Osteoblast (primary cell): ENCODE measurements at regions not wholly inside any gene's neighbourhood (a gene's known extent, or its start where the extent isn't known, plus 50 kb on each side); places are given as distances from the start of the nearest gene placed in this dataset.
"Not testable (repeated sequence)": the region's sequence is repeated elsewhere in the genome, so short reads cannot be mapped to it uniquely, and the experiment has no call there.

Experiments used
- DNase-seq: peaks from one replicate; pipeline ENCODE4 v3.0.0; 2011; ENCODE audit warnings: low spot score, mixed read lengths; ENCODE audit not compliant: insufficient read length; ENCODE audit errors: missing footprints
- H2AFZ ChIP-seq: 2 replicates; pipeline ENCODE4 v1.6.0; 2011; ENCODE audit warnings: mild to moderate bottlenecking, low read length
- H3K27ac ChIP-seq: 2 replicates; pipeline ENCODE4 v1.5.1; 2011; ENCODE audit warnings: mild to moderate bottlenecking, low read depth, low read length, moderate library complexity
- H3K27me3 ChIP-seq: 2 replicates; pipeline ENCODE4 v1.6.0; 2012; ENCODE audit warnings: mild to moderate bottlenecking, control low read depth, inconsistent platforms, low read length, moderate library complexity; ENCODE audit not compliant: insufficient read depth
- H3K36me3 ChIP-seq: 2 replicates; pipeline ENCODE4 v1.5.1; 2011; ENCODE audit warnings: mild to moderate bottlenecking, low read length, control low read depth, moderate library complexity; ENCODE audit not compliant: insufficient read depth
- H3K4me1 ChIP-seq: 2 replicates; pipeline ENCODE4 v1.5.1; 2011; ENCODE audit warnings: mild to moderate bottlenecking, low read length, control low read depth, moderate library complexity; ENCODE audit not compliant: insufficient read depth
- H3K4me2 ChIP-seq: 2 replicates; pipeline ENCODE4 v1.6.0; 2011; ENCODE audit warnings: mild to moderate bottlenecking, low read length; ENCODE audit not compliant: insufficient read depth
- H3K4me3 ChIP-seq: fragments of 200-600 bp; sonication (generic); 3 replicates; pipeline ENCODE4 v1.5.1; 2012; ENCODE audit warnings: mild to moderate bottlenecking, low read length, inconsistent platforms; ENCODE audit not compliant: insufficient read depth
- H3K79me2 ChIP-seq: 2 replicates; pipeline ENCODE4 v1.6.0; 2012; ENCODE audit warnings: mild to moderate bottlenecking, low read length, control low read depth, inconsistent platforms; ENCODE audit not compliant: insufficient read depth
- H3K9me3 ChIP-seq: 2 replicates; pipeline ENCODE4 v1.5.1; 2011; ENCODE audit warnings: low read depth, low read length, control low read depth
- H4K20me1 ChIP-seq: 2 replicates; pipeline ENCODE4 v1.6.0; 2012; ENCODE audit warnings: mild to moderate bottlenecking, low read length, control low read depth; ENCODE audit not compliant: insufficient read depth
- TF ChIP-seq, protein P1 (sequence below): IDR thresholded peaks from 2 replicates; pipeline ENCODE4 v1.5.1; 2011; ENCODE audit warnings: mild to moderate bottlenecking, low read depth, low read length, moderate library complexity; ENCODE audit errors: extremely low read depth

DNA sequence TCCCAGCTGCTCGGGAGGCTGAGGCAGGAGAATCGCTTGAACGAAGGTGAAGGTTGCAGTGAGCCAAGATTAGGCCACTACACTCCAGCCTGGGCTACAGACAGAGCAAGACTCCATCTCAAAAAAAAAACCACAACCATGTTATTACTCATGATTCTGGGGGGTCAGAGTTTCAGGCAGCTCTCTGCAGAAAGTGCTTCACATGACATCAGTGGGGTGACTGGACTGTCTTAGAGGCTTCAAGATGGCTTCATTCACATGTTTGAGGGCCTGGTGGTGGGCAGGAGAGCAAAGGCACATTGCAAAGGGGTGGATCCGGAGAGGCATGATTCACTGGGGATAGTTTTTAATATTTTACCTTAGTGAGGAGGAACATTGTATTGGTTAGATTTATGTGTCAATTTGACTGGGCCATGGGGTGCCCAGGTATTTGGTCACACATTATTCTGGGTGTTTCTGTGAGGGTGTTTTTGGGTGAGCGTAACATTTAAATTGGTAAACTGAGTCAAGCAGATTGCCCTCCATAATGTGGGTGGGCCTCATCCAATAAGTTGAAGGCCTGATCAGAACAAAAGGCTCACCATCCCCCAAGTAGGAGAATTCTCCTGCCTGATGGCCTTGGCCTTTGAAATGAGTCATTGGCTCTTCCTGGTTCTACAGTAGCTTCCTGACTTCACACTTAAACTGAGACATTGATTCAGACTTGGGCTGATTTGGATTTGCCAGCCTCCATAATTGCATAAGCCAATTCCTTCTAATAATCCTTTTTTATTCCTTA, 109.8 kb downstream of the GOSR1 start:
- Histone ChIP-seq H3K4me1 (peaks cover 6% of the 10 kb centered on the region), H3K9me3 (no peaks in the 10 kb centered on the region), H3K79me2 (no peaks in the 10 kb centered on the region), H3K36me3 (no peaks in the 10 kb centered on the region), H3K4me2 (no peak overlapping the region), H2AFZ (peak overlapping the region; percentile 9), H3K27me3 (no peaks in the 10 kb centered on the region), H3K4me3 (no peak overlapping the region), H4K20me1 (no peaks in the 10 kb centered on the region), H3K27ac (peak overlapping the region; percentile 66)
- DNase-seq: peak; percentile 85
- TF ChIP-seq, protein P1, sequence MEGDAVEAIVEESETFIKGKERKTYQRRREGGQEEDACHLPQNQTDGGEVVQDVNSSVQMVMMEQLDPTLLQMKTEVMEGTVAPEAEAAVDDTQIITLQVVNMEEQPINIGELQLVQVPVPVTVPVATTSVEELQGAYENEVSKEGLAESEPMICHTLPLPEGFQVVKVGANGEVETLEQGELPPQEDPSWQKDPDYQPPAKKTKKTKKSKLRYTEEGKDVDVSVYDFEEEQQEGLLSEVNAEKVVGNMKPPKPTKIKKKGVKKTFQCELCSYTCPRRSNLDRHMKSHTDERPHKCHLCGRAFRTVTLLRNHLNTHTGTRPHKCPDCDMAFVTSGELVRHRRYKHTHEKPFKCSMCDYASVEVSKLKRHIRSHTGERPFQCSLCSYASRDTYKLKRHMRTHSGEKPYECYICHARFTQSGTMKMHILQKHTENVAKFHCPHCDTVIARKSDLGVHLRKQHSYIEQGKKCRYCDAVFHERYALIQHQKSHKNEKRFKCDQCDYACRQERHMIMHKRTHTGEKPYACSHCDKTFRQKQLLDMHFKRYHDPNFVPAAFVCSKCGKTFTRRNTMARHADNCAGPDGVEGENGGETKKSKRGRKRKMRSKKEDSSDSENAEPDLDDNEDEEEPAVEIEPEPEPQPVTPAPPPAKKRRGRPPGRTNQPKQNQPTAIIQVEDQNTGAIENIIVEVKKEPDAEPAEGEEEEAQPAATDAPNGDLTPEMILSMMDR: no peak

DNA sequence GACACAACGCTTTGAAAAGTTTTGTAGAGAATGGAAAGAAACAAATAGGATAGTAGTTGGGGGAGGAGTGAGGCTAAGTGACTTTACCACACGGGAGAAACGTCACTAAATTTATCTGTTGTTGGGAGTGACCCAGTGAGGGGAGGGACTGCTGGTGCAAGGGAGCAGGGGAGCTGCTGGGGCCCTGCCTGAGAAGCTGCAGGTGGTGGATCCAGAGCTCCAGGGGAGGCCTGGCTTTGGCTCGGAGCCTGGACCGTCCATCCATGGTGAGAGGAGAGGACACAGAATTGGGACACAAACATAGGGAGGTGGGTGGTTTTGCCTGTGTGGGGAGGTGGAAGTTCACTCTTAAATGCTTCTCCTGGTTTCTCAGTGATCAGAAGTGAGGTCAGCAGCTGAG, 107.6 kb downstream of the GOSR1 start:
- no peaks in the 10 kb centered on the region for H3K9me3 ChIP-seq
- DNase-seq: no peak
- H3K4me3 ChIP-seq: no peak overlapping the region
- no peak overlapping the region for H3K27ac ChIP-seq
- no peaks in the 10 kb centered on the region for H3K79me2 ChIP-seq
- no peak overlapping the region for H2AFZ ChIP-seq
- TF ChIP-seq, protein P1: no peak
- H3K27me3 ChIP-seq: no peaks in the 10 kb centered on the region
- H4K20me1 ChIP-seq: no peaks in the 10 kb centered on the region
- no peaks in the 10 kb centered on the region for H3K36me3 ChIP-seq
- H3K4me2 ChIP-seq: no peak overlapping the region
- H3K4me1 ChIP-seq: peaks cover 7% of the 10 kb centered on the region

DNA sequence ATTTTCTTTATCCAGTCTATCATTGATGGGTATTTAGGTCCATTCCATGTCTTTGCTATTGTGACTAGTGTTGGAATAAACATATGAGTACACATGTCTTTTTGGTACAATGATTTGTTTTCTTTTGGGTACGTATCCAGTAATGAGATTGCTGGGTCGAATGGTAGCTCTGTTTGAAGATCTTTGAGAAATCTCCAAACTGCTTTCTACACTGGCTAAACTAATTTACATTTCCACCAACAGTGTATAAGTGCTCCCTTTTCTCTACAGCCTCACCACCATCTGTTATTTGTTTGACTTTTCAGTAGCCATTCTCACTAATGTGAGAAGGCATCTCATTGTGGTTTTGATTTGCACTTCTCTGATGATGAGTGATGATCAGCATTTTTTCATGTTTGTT, 103.7 kb downstream of the GOSR1 start:
- Histone ChIP-seq H3K4me2 (no peak overlapping the region), H3K4me3 (no peak overlapping the region), H4K20me1 (no peaks in the 10 kb centered on the region), H3K79me2 (no peaks in the 10 kb centered on the region), H3K4me1 (peaks cover 4% of the 10 kb centered on the region), H3K36me3 (no peaks in the 10 kb centered on the region), H3K27ac (no peak overlapping the region), H2AFZ (no peak overlapping the region), H3K27me3 (no peaks in the 10 kb centered on the region), H3K9me3 (no peaks in the 10 kb centered on the region)
- no peak for DNase-seq
- TF ChIP-seq, protein P1: no peak

DNA sequence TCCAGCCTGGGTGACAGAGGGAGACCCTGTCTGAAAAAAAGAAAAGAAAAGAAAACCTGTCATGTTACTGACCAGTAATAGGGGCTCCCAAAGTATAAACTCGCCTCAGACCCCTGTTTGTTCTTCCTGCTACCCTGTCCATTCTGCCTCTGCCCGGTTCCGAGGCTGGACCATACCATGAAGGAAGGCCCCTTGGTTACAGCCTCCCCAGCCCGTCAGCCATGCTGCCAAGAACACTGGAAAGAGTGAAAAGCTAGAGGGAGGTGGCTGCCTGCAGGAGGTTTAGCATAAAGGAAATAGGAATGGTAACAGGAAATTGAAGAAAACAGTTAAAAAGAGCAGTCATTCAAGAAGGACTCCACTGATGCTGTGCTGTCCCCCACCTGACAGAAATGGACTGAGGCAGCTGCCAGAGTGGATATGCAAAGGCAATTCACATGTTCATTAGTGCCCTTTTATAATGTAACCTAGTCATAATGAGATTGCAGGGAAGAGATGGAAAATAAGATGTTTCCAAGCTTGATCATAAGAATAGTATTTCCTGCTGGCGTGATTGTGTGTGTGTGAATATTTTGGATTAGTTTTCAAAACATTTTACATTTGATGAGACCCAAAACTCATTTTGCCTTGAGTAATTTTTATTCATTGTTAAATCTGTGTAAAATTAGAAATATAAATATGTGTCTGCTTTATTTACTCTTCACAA, 102.6 kb downstream of the GOSR1 start:
- Histone ChIP-seq H3K9me3 (no peaks in the 10 kb centered on the region), H3K36me3 (no peaks in the 10 kb centered on the region), H3K27me3 (no peaks in the 10 kb centered on the region), H3K27ac (no peak overlapping the region), H3K4me2 (no peak overlapping the region), H3K79me2 (no peaks in the 10 kb centered on the region), H4K20me1 (no peaks in the 10 kb centered on the region), H3K4me3 (no peak overlapping the region), H2AFZ (no peak overlapping the region), H3K4me1 (peaks cover 4% of the 10 kb centered on the region)
- DNase-seq: peak; percentile 22
- TF ChIP-seq, protein P1: no peak

DNA sequence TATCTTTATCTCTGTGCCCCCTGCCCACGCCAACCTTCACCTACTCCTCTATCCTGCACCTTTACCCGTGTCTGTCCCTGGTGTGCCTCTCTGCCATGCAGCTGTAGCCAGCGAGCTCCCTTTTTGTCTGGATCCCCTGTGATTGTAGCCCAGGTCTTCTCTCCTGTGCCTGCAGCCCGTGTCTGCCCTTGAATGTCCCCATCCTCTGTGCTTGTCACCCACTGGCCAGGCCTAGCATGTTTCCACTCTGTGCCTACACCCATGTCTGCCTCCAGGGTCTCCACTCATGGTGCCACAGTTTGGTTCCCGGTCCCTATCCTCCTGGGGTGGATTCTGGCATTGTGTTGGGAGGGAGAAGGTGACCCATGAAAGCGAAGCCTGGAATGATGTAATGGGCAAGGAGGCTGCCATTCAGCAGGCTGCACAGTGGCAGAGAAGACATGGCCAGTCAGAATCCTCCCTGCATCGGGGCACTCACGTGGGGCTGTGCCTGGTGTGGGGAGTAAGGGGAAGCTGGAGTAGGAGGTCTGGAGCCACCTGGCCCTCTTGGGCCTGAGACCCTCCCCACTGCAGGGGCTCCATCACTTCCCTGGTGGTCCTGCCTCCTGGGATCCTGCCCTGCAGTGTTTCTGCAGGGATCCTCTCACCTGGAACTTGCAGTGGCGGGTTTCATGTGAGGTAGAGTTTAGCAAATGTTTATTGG, 101.0 kb downstream of the GOSR1 start:
- H3K36me3 ChIP-seq: not testable (repeated sequence)

More for the DNA sequence above, 101.0 kb downstream of the GOSR1 start:
- not testable (repeated sequence) for H3K9me3 ChIP-seq, H4K20me1 ChIP-seq, H3K27me3 ChIP-seq, H3K4me2 ChIP-seq, DNase-seq, H3K4me1 ChIP-seq, H3K79me2 ChIP-seq, H2AFZ ChIP-seq, H3K4me3 ChIP-seq, H3K27ac ChIP-seq
